Neural crest cell (in vitro differentiated cells): ENCODE measurements at regions not wholly inside any gene's neighbourhood (a gene's known extent, or its start where the extent isn't known, plus 50 kb on each side); places are given as distances from the start of the nearest gene placed in this dataset.
"Not testable (repeated sequence)": the region's sequence is repeated elsewhere in the genome, so short reads cannot be mapped to it uniquely, and the experiment has no call there.

Experiments
- DNase-seq: peaks from one replicate; pipeline ENCODE4 v3.0.0; 2021; ENCODE audit warnings: low read depth, mixed read lengths, low spot score
- H3K27ac Mint-ChIP-seq: one replicate; pipeline ENCODE4 v1.8.0; 2021; ENCODE audit warnings: mild to moderate bottlenecking, mixed read lengths; ENCODE audit not compliant: unreplicated experiment
- H3K27me3 Mint-ChIP-seq: 2 replicates; pipeline ENCODE4 v1.8.0; 2021; ENCODE audit warnings: low read depth, mild to moderate bottlenecking, mixed read lengths
- H3K36me3 Mint-ChIP-seq: 2 replicates; pipeline ENCODE4 v1.8.0; 2021; ENCODE audit warnings: low read depth, mild to moderate bottlenecking, mixed read lengths
- H3K4me1 Mint-ChIP-seq: 2 replicates; pipeline ENCODE4 v1.8.0; 2021; ENCODE audit warnings: mixed read lengths
- H3K4me3 Mint-ChIP-seq: one replicate; pipeline ENCODE4 v1.8.0; 2021; ENCODE audit warnings: mild to moderate bottlenecking, mixed read lengths
- H3K9me3 Mint-ChIP-seq: 2 replicates; pipeline ENCODE4 v1.8.0; 2021; ENCODE audit warnings: mixed read lengths
- TF ChIP-seq, protein P1 (sequence below): fragments of 200-600 bp; sonication (generic); conservative IDR thresholded peaks from 2 replicates; pipeline ENCODE4 v1.5.0; 2021; ENCODE audit warnings: antibody characterized with exemption, mild to moderate bottlenecking

DNA sequence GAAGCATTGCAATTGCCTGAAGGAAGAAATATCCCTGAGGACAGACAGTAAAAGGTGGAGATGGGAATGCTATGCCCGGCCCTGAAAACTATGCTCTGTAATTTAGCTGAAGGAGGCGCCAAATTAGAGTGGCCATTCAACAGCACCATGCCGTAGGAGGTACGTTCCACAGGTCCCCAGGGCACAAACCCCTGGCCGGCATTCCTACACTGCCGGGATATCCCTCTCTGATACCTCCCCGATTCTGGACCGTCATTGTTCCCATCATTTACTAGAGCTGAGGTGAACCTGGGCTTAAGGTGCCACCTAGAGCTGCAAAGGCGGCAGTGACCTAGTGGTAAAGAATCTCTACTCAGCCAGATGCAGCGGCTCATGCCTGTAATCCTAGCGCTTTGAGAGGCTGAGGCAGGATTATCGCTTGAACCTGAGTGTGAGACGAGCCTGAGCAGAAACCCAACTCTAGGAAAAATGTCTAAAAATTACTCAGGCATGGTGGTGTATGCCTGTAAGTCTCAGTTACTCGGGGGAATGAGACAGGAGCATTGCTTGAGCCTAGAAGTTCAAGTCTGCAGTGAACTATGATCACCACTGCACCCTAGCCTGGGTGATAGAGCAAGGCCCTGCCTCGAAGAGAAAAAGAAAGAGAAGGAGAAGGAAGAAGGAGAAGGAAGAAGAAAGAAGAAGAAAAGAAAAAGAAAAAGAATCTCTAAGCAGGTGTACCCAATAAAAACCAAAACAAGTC is 53.0 kb upstream of the TNKS2 start:
- H3K36me3 Mint-ChIP-seq = peaks cover 4% of the 10 kb centered on the region
- H3K27me3 Mint-ChIP-seq = no peaks in the 10 kb centered on the region
- H3K4me3 Mint-ChIP-seq = no peak overlapping the region
- DNase-seq = no peak
- H3K27ac Mint-ChIP-seq = no peak overlapping the region
- TF ChIP-seq, protein P1, sequence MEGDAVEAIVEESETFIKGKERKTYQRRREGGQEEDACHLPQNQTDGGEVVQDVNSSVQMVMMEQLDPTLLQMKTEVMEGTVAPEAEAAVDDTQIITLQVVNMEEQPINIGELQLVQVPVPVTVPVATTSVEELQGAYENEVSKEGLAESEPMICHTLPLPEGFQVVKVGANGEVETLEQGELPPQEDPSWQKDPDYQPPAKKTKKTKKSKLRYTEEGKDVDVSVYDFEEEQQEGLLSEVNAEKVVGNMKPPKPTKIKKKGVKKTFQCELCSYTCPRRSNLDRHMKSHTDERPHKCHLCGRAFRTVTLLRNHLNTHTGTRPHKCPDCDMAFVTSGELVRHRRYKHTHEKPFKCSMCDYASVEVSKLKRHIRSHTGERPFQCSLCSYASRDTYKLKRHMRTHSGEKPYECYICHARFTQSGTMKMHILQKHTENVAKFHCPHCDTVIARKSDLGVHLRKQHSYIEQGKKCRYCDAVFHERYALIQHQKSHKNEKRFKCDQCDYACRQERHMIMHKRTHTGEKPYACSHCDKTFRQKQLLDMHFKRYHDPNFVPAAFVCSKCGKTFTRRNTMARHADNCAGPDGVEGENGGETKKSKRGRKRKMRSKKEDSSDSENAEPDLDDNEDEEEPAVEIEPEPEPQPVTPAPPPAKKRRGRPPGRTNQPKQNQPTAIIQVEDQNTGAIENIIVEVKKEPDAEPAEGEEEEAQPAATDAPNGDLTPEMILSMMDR = peak; percentile 55
- H3K9me3 Mint-ChIP-seq = no peaks in the 10 kb centered on the region
- H3K4me1 Mint-ChIP-seq = peaks cover 3% of the 10 kb centered on the region

DNA sequence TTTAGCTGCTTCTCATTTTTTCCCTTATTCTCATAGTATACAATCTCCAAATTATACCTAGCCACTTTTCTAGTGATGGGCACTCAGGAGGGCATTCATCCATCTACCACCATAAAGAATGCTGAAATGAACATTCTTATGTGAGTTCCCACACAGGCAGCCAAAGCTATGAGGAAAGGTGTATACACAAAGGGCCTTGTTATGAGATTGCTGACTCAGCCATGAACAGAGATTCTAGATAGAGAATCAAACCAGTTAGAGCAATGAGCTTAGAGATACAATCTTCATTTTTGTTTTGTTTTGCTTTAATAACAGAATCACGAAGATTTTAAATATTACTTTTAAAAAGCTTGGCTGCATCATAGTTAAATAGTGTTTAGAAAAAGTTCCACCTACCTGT is 54.8 kb upstream of the TNKS2 start:
- no peak overlapping the region for H3K4me3 Mint-ChIP-seq
- H3K27me3 Mint-ChIP-seq = no peaks in the 10 kb centered on the region
- peaks cover 3% of the 10 kb centered on the region for H3K4me1 Mint-ChIP-seq
- TF ChIP-seq, protein P1 = no peak
- H3K36me3 Mint-ChIP-seq = peaks cover 4% of the 10 kb centered on the region
- no peak for DNase-seq
- H3K9me3 Mint-ChIP-seq = peaks cover 1% of the 10 kb centered on the region
- no peak overlapping the region for H3K27ac Mint-ChIP-seq

DNA sequence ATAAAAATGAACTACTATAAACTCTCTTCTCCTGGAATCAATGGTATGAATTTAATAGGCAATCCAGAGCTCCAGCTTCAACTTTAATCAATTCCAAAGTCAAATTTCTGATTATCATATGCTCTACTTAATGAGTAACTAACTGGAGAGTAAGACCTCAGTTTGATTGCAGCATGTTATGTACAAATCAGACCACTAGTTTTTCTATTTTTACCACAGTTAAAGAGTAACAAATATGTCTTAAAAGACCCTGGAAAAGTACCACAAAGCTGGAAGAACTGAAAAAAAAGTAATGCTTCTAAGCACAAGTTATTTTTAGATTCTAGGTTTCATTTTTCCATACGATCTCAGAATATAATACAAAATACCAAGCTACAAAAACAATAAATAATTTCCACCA is 56.0 kb upstream of the TNKS2 start:
- no peak overlapping the region for H3K27ac Mint-ChIP-seq
- peaks cover 4% of the 10 kb centered on the region for H3K36me3 Mint-ChIP-seq
- TF ChIP-seq, protein P1 = no peak
- DNase-seq = no peak
- H3K4me3 Mint-ChIP-seq = no peak overlapping the region
- peaks cover 2% of the 10 kb centered on the region for H3K9me3 Mint-ChIP-seq
- peaks cover 7% of the 10 kb centered on the region for H3K27me3 Mint-ChIP-seq
- peaks cover 3% of the 10 kb centered on the region for H3K4me1 Mint-ChIP-seq

DNA sequence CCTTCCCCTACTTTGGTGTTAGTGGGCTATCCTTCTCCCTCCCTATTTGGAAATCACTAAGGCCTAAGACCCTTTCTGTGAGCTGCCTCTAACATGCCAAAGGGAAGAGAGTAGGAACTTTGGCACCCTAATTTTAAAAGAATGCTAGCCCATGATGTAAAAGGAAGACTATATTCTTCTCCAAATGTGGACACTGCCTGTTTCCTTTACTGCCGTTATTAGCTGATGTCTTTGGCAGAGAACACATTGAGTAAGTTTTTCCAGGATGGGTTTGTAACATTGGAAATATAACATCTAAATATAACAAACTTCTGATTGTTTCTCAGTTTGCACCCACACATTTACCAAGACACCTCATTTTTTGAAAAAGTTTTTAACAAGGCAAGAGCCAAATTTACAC is 56.9 kb upstream of the TNKS2 start:
- H3K9me3 Mint-ChIP-seq = peaks cover 5% of the 10 kb centered on the region
- H3K27ac Mint-ChIP-seq = peak overlapping the region; percentile 29
- H3K27me3 Mint-ChIP-seq = peaks cover 10% of the 10 kb centered on the region
- no peak overlapping the region for H3K4me3 Mint-ChIP-seq
- no peak for DNase-seq
- TF ChIP-seq, protein P1 = no peak
- H3K36me3 Mint-ChIP-seq = peaks cover 4% of the 10 kb centered on the region
- H3K4me1 Mint-ChIP-seq = peaks cover 3% of the 10 kb centered on the region

DNA sequence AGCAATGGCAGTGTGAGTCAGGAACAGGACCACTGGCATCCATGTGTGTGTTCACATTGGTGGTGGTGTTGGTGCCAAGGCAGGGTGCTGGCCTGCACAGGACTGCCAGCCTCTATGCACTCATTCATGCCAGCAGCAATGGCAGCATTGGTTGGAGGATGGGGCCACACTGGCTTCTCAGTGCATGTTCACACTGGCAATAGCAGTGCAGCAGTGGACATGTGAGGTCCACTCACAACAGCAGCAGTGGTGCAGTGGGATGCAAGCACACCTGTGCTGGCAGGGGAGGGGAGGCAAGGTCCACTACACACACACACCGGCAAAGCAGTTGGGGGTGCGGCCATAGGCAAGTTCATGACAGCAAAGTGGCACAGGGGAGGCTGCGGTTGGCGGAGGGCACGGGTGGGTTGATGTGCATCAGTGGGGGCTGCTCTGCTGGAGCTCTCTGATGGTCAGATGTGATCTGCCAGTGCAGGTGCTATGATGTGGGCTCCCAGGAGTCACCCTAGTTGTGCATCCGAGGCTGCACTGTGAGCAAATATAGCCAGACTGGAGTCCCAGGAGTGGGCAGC is 57.8 kb upstream of the TNKS2 start:
- Mint-ChIP-seq H3K9me3 (peaks cover 5% of the 10 kb centered on the region), H3K27me3 (peaks cover 12% of the 10 kb centered on the region), H3K4me1 (peaks cover 2% of the 10 kb centered on the region), H3K36me3 (peaks cover 2% of the 10 kb centered on the region), H3K27ac (no peak overlapping the region), H3K4me3 (no peak overlapping the region)
- DNase-seq = no peak
- TF ChIP-seq, protein P1 = no peak

DNA sequence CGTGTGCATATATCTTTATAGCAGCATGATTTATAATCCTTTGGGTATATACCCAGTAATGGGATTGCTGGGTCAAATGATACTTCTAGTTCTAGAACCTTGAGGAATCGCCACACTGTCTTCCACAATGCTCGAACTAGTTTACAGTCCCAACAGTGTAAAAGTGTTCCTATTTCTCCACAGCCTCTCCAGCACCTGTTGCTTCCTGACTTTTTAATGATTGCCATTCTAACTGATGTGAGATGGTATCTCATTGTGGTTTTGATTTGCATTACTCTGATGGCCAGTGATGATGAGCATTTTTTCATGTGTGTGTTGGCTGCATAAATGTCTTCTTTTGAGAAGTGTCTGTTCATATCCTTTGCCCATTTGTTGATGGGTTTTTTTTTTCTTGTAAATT is 66.0 kb upstream of the TNKS2 start:
- H3K36me3 Mint-ChIP-seq, H3K27ac Mint-ChIP-seq, H3K9me3 Mint-ChIP-seq, H3K4me1 Mint-ChIP-seq, H3K4me3 Mint-ChIP-seq, DNase-seq: not testable (repeated sequence)
- peaks cover 15% of the 10 kb centered on the region for H3K27me3 Mint-ChIP-seq

DNA sequence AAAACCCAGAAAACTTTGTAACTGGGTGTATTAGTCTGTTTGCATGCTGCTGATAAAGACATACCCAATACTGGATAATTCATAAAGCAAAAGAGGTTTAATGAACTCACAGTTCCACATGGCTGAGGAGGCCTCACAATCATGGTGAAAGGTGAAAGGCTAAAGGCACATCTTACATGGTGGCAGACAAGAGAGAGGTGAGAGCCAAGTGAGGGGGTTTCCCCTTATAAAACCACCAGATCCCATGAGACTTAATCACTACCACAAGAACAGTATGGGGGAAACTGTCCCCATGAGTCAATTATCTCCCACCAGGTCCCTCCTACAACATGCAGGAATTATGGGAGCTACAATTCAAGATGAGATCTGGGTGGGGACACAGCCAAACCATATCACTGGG is 68.9 kb upstream of the TNKS2 start:
- not testable (repeated sequence) for H3K4me1 Mint-ChIP-seq, H3K36me3 Mint-ChIP-seq, H3K27ac Mint-ChIP-seq, H3K4me3 Mint-ChIP-seq, DNase-seq, H3K27me3 Mint-ChIP-seq, H3K9me3 Mint-ChIP-seq
